ENCODE measurements at regions not wholly inside any gene's neighbourhood (a gene's known extent, or its start where the extent isn't known, plus 50 kb on each side); places are given as distances from the start of the nearest gene placed in this dataset.

DNA sequence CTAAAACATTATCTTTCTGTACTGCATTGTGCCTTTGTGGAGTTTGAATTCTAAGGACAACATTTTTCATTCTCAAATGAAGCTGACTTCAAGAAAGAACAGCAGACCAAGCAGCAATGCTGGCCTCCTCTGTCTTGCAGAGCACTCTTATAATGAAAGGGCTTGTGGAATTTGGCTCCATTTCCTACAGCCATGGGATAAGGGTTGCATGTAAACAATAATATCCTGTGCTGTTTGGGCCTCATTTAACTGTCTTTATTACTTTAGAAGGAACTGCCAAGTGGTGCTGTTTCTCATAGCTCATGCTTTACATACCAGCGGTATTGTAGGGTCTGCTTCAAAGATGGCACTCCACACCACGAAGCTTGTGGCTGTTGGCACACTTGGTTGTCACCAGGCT is 111.4 kb upstream of the EOLA2 start:
- no peak for TF ChIP-seq PAX5 (IDR thresholded peaks at IDR 0.05; ENCODE audit: insufficient read depth, low read length, severe bottlenecking)
- TF ChIP-seq POLR2A (IDR thresholded peaks at IDR 0.05; ENCODE audit: low read depth, low read length): no peak
